IMR-90 (cell line): ENCODE measurements at regions not wholly inside any gene's neighbourhood (a gene's known extent, or its start where the extent isn't known, plus 50 kb on each side); places are given as distances from the start of the nearest gene placed in this dataset.

Experiments used
- ATAC-seq: fragments of 200-7000 bp; cut with Tn5 transposase; 2 replicates; pipeline ENCODE4 v1.9.1; 2020; ENCODE audit warnings: low read depth, mild to moderate bottlenecking, moderate library complexity
- BruUV-seq: library from RNA; stranded (reverse); fragments of 400-500 nt; replicated peaks from 2 replicates; lab custom pipeline; 2021; lab: Mats Ljungman, UMichigan
- CTCF ChIA-PET: fragments of 300-600 bp; formaldehyde crosslinking; extraction: SDS; loops from one replicate; lab custom pipeline; 2021; ENCODE audit warnings: antibody characterized with exemption; lab: Yijun Ruan, JAX
- POLR2A ChIA-PET: fragments of 300-600 bp; sonication (Branson Sonifier 250); formaldehyde crosslinking; loops from one replicate; lab custom pipeline; 2022; ENCODE audit warnings: antibody characterized with exemption; ENCODE audit not compliant: unreplicated experiment; lab: Charles Lee
- DNase-seq: peaks from one replicate; pipeline ENCODE4 v3.0.0; 2013
- H2AFZ ChIP-seq: replicated peaks from 2 replicates; pipeline ENCODE3; 2013; ENCODE audit warnings: low read length, mild to moderate bottlenecking; ENCODE audit not compliant: poor library complexity
- H2AK5ac ChIP-seq: 2 replicates; pipeline ENCODE4 v1.6.1; 2013; ENCODE audit warnings: low read depth, low read length, inconsistent platforms
- H2AK9ac ChIP-seq: replicated peaks from 2 replicates; pipeline ENCODE3; 2013; ENCODE audit warnings: mild to moderate bottlenecking, low read depth, low read length, moderate library complexity; ENCODE audit not compliant: poor library complexity
- H2BK120ac ChIP-seq: 2 replicates; pipeline ENCODE4 v1.6.1; 2013; ENCODE audit warnings: low read depth, low read length, inconsistent platforms
- H2BK15ac ChIP-seq: 3 replicates; pipeline ENCODE4 v1.6.1; 2013; ENCODE audit warnings: low read depth, low read length, inconsistent platforms
- H2BK20ac ChIP-seq: 2 replicates; pipeline ENCODE4 v1.6.1; 2013; ENCODE audit warnings: low read depth, mild to moderate bottlenecking, inconsistent platforms, low read length, moderate library complexity
- H2BK5ac ChIP-seq: 2 replicates; pipeline ENCODE4 v1.6.1; 2013; ENCODE audit warnings: mild to moderate bottlenecking, low read depth, low read length, inconsistent platforms; ENCODE audit not compliant: poor library complexity, severe bottlenecking
- H3K14ac ChIP-seq: replicated peaks from 2 replicates; pipeline ENCODE4 v1.6.1; 2013; ENCODE audit warnings: low read depth, low read length, inconsistent platforms
- H3K18ac ChIP-seq: 2 replicates; pipeline ENCODE4 v1.6.1; 2013; ENCODE audit warnings: low read depth, low read length, control low read depth
- H3K23ac ChIP-seq: 2 replicates; pipeline ENCODE4 v1.6.1; 2013; ENCODE audit warnings: low read depth, low read length, inconsistent platforms
- H3K27ac ChIP-seq: 2 replicates; pipeline ENCODE4 v1.5.1; 2013; ENCODE audit warnings: mild to moderate bottlenecking, control low read depth, low read length; ENCODE audit not compliant: insufficient read depth
- H3K27me3 ChIP-seq: 2 replicates; pipeline ENCODE4 v1.6.1; 2013; ENCODE audit warnings: low read length; ENCODE audit not compliant: control insufficient read depth, insufficient read depth
- H3K36me3 ChIP-seq: 2 replicates; pipeline ENCODE4 v1.6.1; 2013; ENCODE audit warnings: low read length, mixed read lengths; ENCODE audit not compliant: control insufficient read depth, insufficient read depth
- H3K4ac ChIP-seq: 2 replicates; pipeline ENCODE4 v1.6.1; 2013; ENCODE audit warnings: low read depth, low read length, inconsistent platforms
- H3K4me1 ChIP-seq: 2 replicates; pipeline ENCODE4 v1.6.1; 2013; ENCODE audit warnings: low read length, mixed read lengths; ENCODE audit not compliant: control insufficient read depth, insufficient read depth
- H3K4me2 ChIP-seq: 2 replicates; pipeline ENCODE4 v1.6.1; 2013; ENCODE audit warnings: low read depth, mild to moderate bottlenecking, control low read depth, low read length, moderate library complexity
- H3K4me3 ChIP-seq: 2 replicates; pipeline ENCODE4 v1.5.1; 2013; ENCODE audit warnings: low read depth, mild to moderate bottlenecking, control low read depth, low read length, moderate library complexity; ENCODE audit not compliant: insufficient read depth
- H3K56ac ChIP-seq: 2 replicates; pipeline ENCODE4 v1.6.1; 2013; ENCODE audit warnings: low read length, inconsistent platforms; ENCODE audit not compliant: insufficient read depth; ENCODE audit errors: extremely low read depth
- H3K79me1 ChIP-seq, 2 experiments: 2 replicates each; pipeline ENCODE4 v1.6.1; 2013; ENCODE audit warnings: low read length in 2 of 2, inconsistent platforms in 1 of 2, low read depth in 1 of 2
- H3K9ac ChIP-seq: 2 replicates; pipeline ENCODE4 v1.6.1; 2013; ENCODE audit warnings: low read depth, low read length, control low read depth
- H3K9me1 ChIP-seq: 2 replicates; pipeline ENCODE4 v1.6.1; 2013; ENCODE audit warnings: low read length, inconsistent platforms; ENCODE audit not compliant: insufficient read depth
- H3K9me3 ChIP-seq: 2 replicates; pipeline ENCODE4 v1.6.1; 2013; ENCODE audit warnings: low read length; ENCODE audit not compliant: control insufficient read depth, insufficient read depth
- H4K20me1 ChIP-seq: 2 replicates; pipeline ENCODE4 v1.6.1; 2013; ENCODE audit warnings: low read length, inconsistent platforms; ENCODE audit not compliant: insufficient read depth
- H4K5ac ChIP-seq: 2 replicates; pipeline ENCODE4 v1.6.1; 2013; ENCODE audit warnings: mild to moderate bottlenecking, low read depth, low read length, control low read depth
- H4K8ac ChIP-seq, 2 experiments: 2 replicates each; pipeline ENCODE4 v1.6.1; 2013; ENCODE audit warnings: low read depth in 2 of 2, low read length in 2 of 2, control low read depth in 1 of 2, inconsistent platforms in 1 of 2
- H4K91ac ChIP-seq: 2 replicates; pipeline ENCODE4 v1.6.1; 2013; ENCODE audit warnings: low read depth, low read length, inconsistent platforms; ENCODE audit not compliant: insufficient read depth
- BHLHE40 ChIP-seq: fragments of 150-350 bp; IDR thresholded peaks from 2 replicates; pipeline ENCODE4 v1.6.1; 2016; ENCODE audit warnings: mild to moderate bottlenecking, low read depth, low read length
- CEBPB ChIP-seq: IDR thresholded peaks from 2 replicates; pipeline ENCODE4 v1.6.1; 2012; ENCODE audit warnings: low read depth, low read length, improper control_type of control experiment
- CHD1 ChIP-seq: IDR thresholded peaks from 2 replicates; pipeline ENCODE4 v1.6.1; 2012; ENCODE audit warnings: low read depth, low read length, improper control_type of control experiment
- FOS ChIP-seq: fragments of 150-350 bp; IDR thresholded peaks from 2 replicates; pipeline ENCODE4 v1.6.1; 2016; ENCODE audit warnings: low read depth, low read length
- MAFK ChIP-seq: IDR thresholded peaks from 2 replicates; pipeline ENCODE4 v1.6.1; 2012; ENCODE audit warnings: low read depth, low read length, improper control_type of control experiment
- MAZ ChIP-seq: IDR thresholded peaks from 2 replicates; pipeline ENCODE4 v1.6.1; 2012; ENCODE audit warnings: low read depth, mild to moderate bottlenecking, low read length, improper control_type of control experiment, moderate library complexity, borderline replicate concordance
- MXI1 ChIP-seq: IDR thresholded peaks from 2 replicates; pipeline ENCODE4 v1.6.1; 2012; ENCODE audit warnings: low read depth, mild to moderate bottlenecking, low read length, moderate library complexity, borderline replicate concordance
- NFE2L2 ChIP-seq: fragments of 150-350 bp; IDR thresholded peaks from 2 replicates; pipeline ENCODE4 v1.6.1; 2016; ENCODE audit warnings: low read depth, mild to moderate bottlenecking, low read length
- POLR2A ChIP-seq: IDR thresholded peaks from 2 replicates; pipeline ENCODE4 v1.6.1; 2012; ENCODE audit warnings: mild to moderate bottlenecking, low read depth, low read length
- RCOR1 ChIP-seq: IDR thresholded peaks from 2 replicates; pipeline ENCODE4 v1.6.1; 2012; ENCODE audit warnings: mild to moderate bottlenecking, low read length, improper control_type of control experiment; ENCODE audit not compliant: insufficient replicate concordance
- RFX5 ChIP-seq: IDR thresholded peaks from 2 replicates; pipeline ENCODE4 v1.8.0; 2012; ENCODE audit warnings: low read depth, mild to moderate bottlenecking, low read length, moderate library complexity
- SMC3 ChIP-seq: fragments of 150-350 bp; IDR thresholded peaks from 2 replicates; pipeline ENCODE4 v1.6.1; 2016; ENCODE audit warnings: low read depth, mild to moderate bottlenecking, antibody characterized with exemption, low read length, moderate library complexity
- USF2 ChIP-seq: fragments of 150-350 bp; IDR thresholded peaks from 2 replicates; pipeline ENCODE4 v1.6.1; 2017; ENCODE audit warnings: mild to moderate bottlenecking, antibody characterized with exemption, low read length, low read depth
- WGBS, 2 experiments: methylation state at CpG; one replicate each; pipeline versions ENCODE4 v1.1.5 to v1.1.7; 2013; ENCODE audit warnings: missing lambda C conversion rate in 2 of 2; ENCODE audit not compliant: insufficient read length in 1 of 2; ENCODE audit errors: extremely low coverage in 2 of 2; 5-methylcytosine and 5-hydroxymethylcytosine counted together
- dilution Hi-C: fragments of 300-500 bp; cut with HindIII; formaldehyde crosslinking; loops from one replicate; pipeline ENCODE4 v1.14.3; 2018; ENCODE audit warnings: low sequenced_read_pairs; ENCODE audit not compliant: unreplicated experiment
- in situ Hi-C: fragments of 300-500 bp; cut with MboI; formaldehyde crosslinking; loops from 3 replicates; pipeline ENCODE4 v1.14.3; 2019; ENCODE audit warnings: low sequenced_read_pairs, inconsistent platforms, mixed read lengths
- intact Hi-C: fragments of 100-400 bp; cut with micrococcal nuclease; formaldehyde crosslinking; loops from 2 replicates; pipeline ENCODE4 v1.10.0; 2022
- TF ChIP-seq, protein P1 (sequence below): fragments of 150-350 bp; IDR thresholded peaks from 2 replicates; pipeline ENCODE4 v1.6.1; 2016; ENCODE audit warnings: low read depth, mild to moderate bottlenecking, low read length, moderate library complexity, borderline replicate concordance
- TF ChIP-seq, protein P2 (sequence below): conservative IDR thresholded peaks from 2 replicates; pipeline ENCODE4 v1.5.1; 2012; ENCODE audit warnings: mild to moderate bottlenecking, low read depth, low read length, improper control_type of control experiment

GRCh38 chr5:178796165-178796945 is 63.4 kb upstream of the ZNF354B start:
- no peak overlapping the region for H2AK5ac ChIP-seq
- no peak for TF ChIP-seq FOS
- TF ChIP-seq CEBPB: no peak
- no peak for TF ChIP-seq USF2
- TF ChIP-seq, protein P1, sequence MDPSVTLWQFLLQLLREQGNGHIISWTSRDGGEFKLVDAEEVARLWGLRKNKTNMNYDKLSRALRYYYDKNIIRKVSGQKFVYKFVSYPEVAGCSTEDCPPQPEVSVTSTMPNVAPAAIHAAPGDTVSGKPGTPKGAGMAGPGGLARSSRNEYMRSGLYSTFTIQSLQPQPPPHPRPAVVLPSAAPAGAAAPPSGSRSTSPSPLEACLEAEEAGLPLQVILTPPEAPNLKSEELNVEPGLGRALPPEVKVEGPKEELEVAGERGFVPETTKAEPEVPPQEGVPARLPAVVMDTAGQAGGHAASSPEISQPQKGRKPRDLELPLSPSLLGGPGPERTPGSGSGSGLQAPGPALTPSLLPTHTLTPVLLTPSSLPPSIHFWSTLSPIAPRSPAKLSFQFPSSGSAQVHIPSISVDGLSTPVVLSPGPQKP: no peak
- no peak for TF ChIP-seq MAZ
- no peak for TF ChIP-seq MAFK
- TF ChIP-seq MXI1: no peak
- TF ChIP-seq SMC3: no peak
- TF ChIP-seq NFE2L2: no peak
- no peak for TF ChIP-seq RCOR1
- TF ChIP-seq CHD1: no peak
- no peak for TF ChIP-seq RFX5
- TF ChIP-seq POLR2A: no peak
- TF ChIP-seq, protein P2, sequence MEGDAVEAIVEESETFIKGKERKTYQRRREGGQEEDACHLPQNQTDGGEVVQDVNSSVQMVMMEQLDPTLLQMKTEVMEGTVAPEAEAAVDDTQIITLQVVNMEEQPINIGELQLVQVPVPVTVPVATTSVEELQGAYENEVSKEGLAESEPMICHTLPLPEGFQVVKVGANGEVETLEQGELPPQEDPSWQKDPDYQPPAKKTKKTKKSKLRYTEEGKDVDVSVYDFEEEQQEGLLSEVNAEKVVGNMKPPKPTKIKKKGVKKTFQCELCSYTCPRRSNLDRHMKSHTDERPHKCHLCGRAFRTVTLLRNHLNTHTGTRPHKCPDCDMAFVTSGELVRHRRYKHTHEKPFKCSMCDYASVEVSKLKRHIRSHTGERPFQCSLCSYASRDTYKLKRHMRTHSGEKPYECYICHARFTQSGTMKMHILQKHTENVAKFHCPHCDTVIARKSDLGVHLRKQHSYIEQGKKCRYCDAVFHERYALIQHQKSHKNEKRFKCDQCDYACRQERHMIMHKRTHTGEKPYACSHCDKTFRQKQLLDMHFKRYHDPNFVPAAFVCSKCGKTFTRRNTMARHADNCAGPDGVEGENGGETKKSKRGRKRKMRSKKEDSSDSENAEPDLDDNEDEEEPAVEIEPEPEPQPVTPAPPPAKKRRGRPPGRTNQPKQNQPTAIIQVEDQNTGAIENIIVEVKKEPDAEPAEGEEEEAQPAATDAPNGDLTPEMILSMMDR: no peak
- no peak for TF ChIP-seq BHLHE40
- H3K4me2 ChIP-seq: no peak overlapping the region
- ChIA-PET POLR2A (no interaction called here), CTCF (no interaction called here)
- H3K4ac ChIP-seq: no peak overlapping the region
- no peaks in the 10 kb centered on the region for H4K20me1 ChIP-seq
- H3K9ac ChIP-seq: no peak overlapping the region
- 17% methylated on average over 2 of the region's 17 CpGs; no CpG with 5 or more reads in 1 of the 2 experiments for whole genome bisulfite sequencing, 2 experiments
- no peak overlapping the region for H2AK9ac ChIP-seq
- H3K14ac ChIP-seq: no peak overlapping the region
- no peak overlapping the region for H3K56ac ChIP-seq
- ATAC-seq (no peak), DNase-seq (no peak)
- no peak overlapping the region for H3K27ac ChIP-seq
- dilution Hi-C loops: no loop called here
- no peak overlapping the region for H4K91ac ChIP-seq
- in situ Hi-C loops: no loop called here
- H2BK15ac ChIP-seq: no peak overlapping the region
- no peak overlapping the region for H4K8ac ChIP-seq
- no peak overlapping the region for H3K18ac ChIP-seq
- no peaks in the 10 kb centered on the region for H3K36me3 ChIP-seq
- H2AFZ ChIP-seq: no peak overlapping the region
- BruUV-seq: no TSS peak
- no peak overlapping the region for H2BK120ac ChIP-seq
- H3K23ac ChIP-seq: no peak overlapping the region
- H4K5ac ChIP-seq: no peak overlapping the region
- no peaks in the 10 kb centered on the region for H3K9me1 ChIP-seq
- H2BK20ac ChIP-seq: no peak overlapping the region
- no peak overlapping the region for H2BK5ac ChIP-seq
- peaks cover 48% of the 10 kb centered on the region for H3K9me3 ChIP-seq
- no peak overlapping the region for H3K4me3 ChIP-seq
- no peaks in the 10 kb centered on the region for H3K4me1 ChIP-seq
- H3K79me1 ChIP-seq: no peaks in the 10 kb centered on the region
- no peaks in the 10 kb centered on the region for H3K27me3 ChIP-seq
- intact Hi-C loops: no loop called here
